Muscle of leg (tissue), 3 donors: ENCODE measurements at regions not wholly inside any gene's neighbourhood (a gene's known extent, or its start where the extent isn't known, plus 50 kb on each side); places are given as distances from the start of the nearest gene placed in this dataset.
"Not testable (repeated sequence)": the region's sequence is repeated elsewhere in the genome, so short reads cannot be mapped to it uniquely, and the experiment has no call there.

Source experiments
- DNase-seq: peaks from one replicate; pipeline ENCODE4 v3.0.0; 2013
- H3K27ac ChIP-seq: one replicate; pipeline ENCODE4 v1.5.1; 2013; ENCODE audit warnings: mild to moderate bottlenecking, low read length, control low read depth
- H3K27me3 ChIP-seq: one replicate; pipeline ENCODE4 v1.6.1; 2013; ENCODE audit warnings: low read length; ENCODE audit not compliant: control insufficient read depth, insufficient read depth
- H3K36me3 ChIP-seq: one replicate; pipeline ENCODE4 v1.6.1; 2013; ENCODE audit warnings: low read length; ENCODE audit not compliant: control insufficient read depth, insufficient read depth
- H3K4me1 ChIP-seq: one replicate; pipeline ENCODE4 v1.6.1; 2013; ENCODE audit warnings: low read length; ENCODE audit not compliant: control insufficient read depth, insufficient read depth
- H3K4me3 ChIP-seq: one replicate; pipeline ENCODE4 v1.5.1; 2013; ENCODE audit warnings: low read length, control low read depth
- H3K9me3 ChIP-seq: replicated peaks from 2 replicates; pipeline ENCODE4 v1.6.1; 2013; ENCODE audit warnings: low read depth, low read length; ENCODE audit not compliant: control insufficient read depth
- WGBS: methylation state at CpG from one replicate; pipeline ENCODE4 v1.1.5; 2013; ENCODE audit warnings: missing lambda C conversion rate; ENCODE audit not compliant: insufficient coverage; 5-methylcytosine and 5-hydroxymethylcytosine counted together

GRCh38 chr1:143625886-143626285 lies 345.9 kb downstream of the FAM72C start:
- no peak overlapping the region for H3K4me3 ChIP-seq
- H3K36me3 ChIP-seq = no peaks in the 10 kb centered on the region
- H3K27ac ChIP-seq = no peak overlapping the region
- H3K4me1 ChIP-seq = no peaks in the 10 kb centered on the region
- H3K27me3 ChIP-seq = no peaks in the 10 kb centered on the region
- DNase-seq = no peak
- WGBS = 71% methylated on average over 1 of the region's 2 CpGs
- no peaks in the 10 kb centered on the region for H3K9me3 ChIP-seq

- no peaks in the 10 kb centered on the region for H3K9me3 ChIP-seq
- no peak for DNase-seq
- 74% methylated on average over 10 of the region's 12 CpGs for WGBS
- no peaks in the 10 kb centered on the region for H3K36me3 ChIP-seq
- H3K4me1 ChIP-seq = no peaks in the 10 kb centered on the region
- no peak overlapping the region for H3K4me3 ChIP-seq
- H3K27ac ChIP-seq = no peak overlapping the region
- no peaks in the 10 kb centered on the region for H3K27me3 ChIP-seq
These were observed 351.9 kb downstream of the FAM72C start for GRCh38 chr1:143619851-143620250.

- H3K4me3 ChIP-seq = no peak overlapping the region
- H3K4me1 ChIP-seq = no peaks in the 10 kb centered on the region
- WGBS = no CpG with 5 or more reads among the region's 2 CpGs
- no peaks in the 10 kb centered on the region for H3K27me3 ChIP-seq
- no peaks in the 10 kb centered on the region for H3K9me3 ChIP-seq
- no peak for DNase-seq
- H3K27ac ChIP-seq = no peak overlapping the region
- no peaks in the 10 kb centered on the region for H3K36me3 ChIP-seq
These were observed 360.6 kb downstream of the FAM72C start for GRCh38 chr1:143611159-143611558.

GRCh38 chr1:143610196-143610595 lies 361.6 kb downstream of the FAM72C start:
- Histone ChIP-seq H3K27ac (no peak overlapping the region), H3K27me3 (no peaks in the 10 kb centered on the region), H3K9me3 (no peaks in the 10 kb centered on the region), H3K4me3 (no peak overlapping the region), H3K4me1 (no peaks in the 10 kb centered on the region), H3K36me3 (no peaks in the 10 kb centered on the region)
- 89% methylated on average over 7 of the region's 11 CpGs for WGBS
- no peak for DNase-seq

GRCh38 chr1:143604887-143605286 lies 366.9 kb downstream of the FAM72C start:
- DNase-seq = no peak
- Histone ChIP-seq H3K27me3 (no peaks in the 10 kb centered on the region), H3K4me3 (no peak overlapping the region), H3K9me3 (no peaks in the 10 kb centered on the region), H3K27ac (no peak overlapping the region), H3K4me1 (no peaks in the 10 kb centered on the region), H3K36me3 (no peaks in the 10 kb centered on the region)

GRCh38 chr1:143584508-143584907 lies 387.3 kb downstream of the FAM72C start:
- Histone ChIP-seq H3K27ac (no peak overlapping the region), H3K9me3 (no peaks in the 10 kb centered on the region), H3K36me3 (no peaks in the 10 kb centered on the region), H3K27me3 (no peaks in the 10 kb centered on the region), H3K4me3 (no peak overlapping the region), H3K4me1 (no peaks in the 10 kb centered on the region)
- 75% methylated on average over 1 of the region's 4 CpGs for WGBS
- DNase-seq = no peak

GRCh38 chr1:143574891-143575520 lies 396.8 kb downstream of the FAM72C start:
- no peak overlapping the region for H3K27ac ChIP-seq
- no peaks in the 10 kb centered on the region for H3K9me3 ChIP-seq
- no peak for DNase-seq
- 90% methylated on average over 28 of the region's 33 CpGs for WGBS
- H3K4me3 ChIP-seq = no peak overlapping the region
- no peaks in the 10 kb centered on the region for H3K4me1 ChIP-seq
- no peaks in the 10 kb centered on the region for H3K36me3 ChIP-seq
- H3K27me3 ChIP-seq = no peaks in the 10 kb centered on the region

- WGBS = 0% methylated on average over 1 of the region's 5 CpGs
- DNase-seq, H3K27ac ChIP-seq, H3K27me3 ChIP-seq, H3K4me1 ChIP-seq, H3K4me3 ChIP-seq, H3K36me3 ChIP-seq, H3K9me3 ChIP-seq: not testable (repeated sequence)
These were observed 399.1 kb downstream of the FAM72C start for GRCh38 chr1:143572661-143573060.

GRCh38 chr1:143563761-143564160 lies 408.0 kb downstream of the FAM72C start:
- not testable (repeated sequence) for H3K27ac ChIP-seq, H3K36me3 ChIP-seq, H3K4me1 ChIP-seq, H3K9me3 ChIP-seq, H3K4me3 ChIP-seq, DNase-seq, H3K27me3 ChIP-seq
- no CpG with 5 or more reads among the region's 20 CpGs for WGBS

- Histone ChIP-seq H3K36me3 (no peaks in the 10 kb centered on the region), H3K27me3 (no peaks in the 10 kb centered on the region), H3K4me1 (no peaks in the 10 kb centered on the region), H3K9me3 (no peaks in the 10 kb centered on the region), H3K27ac (no peak overlapping the region), H3K4me3 (no peak overlapping the region)
- WGBS = no CpG with 5 or more reads among the region's 4 CpGs
- no peak for DNase-seq
These were observed 418.2 kb downstream of the FAM72C start for GRCh38 chr1:143553627-143554026.

GRCh38 chr1:143504703-143505102 lies 467.1 kb downstream of the FAM72C start:
- H3K36me3 ChIP-seq, H3K27ac ChIP-seq, H3K4me1 ChIP-seq, H3K4me3 ChIP-seq, DNase-seq, H3K27me3 ChIP-seq, H3K9me3 ChIP-seq: not testable (repeated sequence)
